Nucleus accumbens (tissue), 56 donors: ENCODE measurements at regions not wholly inside any gene's neighbourhood (a gene's known extent, or its start where the extent isn't known, plus 50 kb on each side); places are given as distances from the start of the nearest gene placed in this dataset.

ENCODE experiments used
- DNase-seq, 56 donors: peaks; one replicate each; lab custom pipeline; 2025; lab: John Stamatoyannopoulos, UW

DNA sequence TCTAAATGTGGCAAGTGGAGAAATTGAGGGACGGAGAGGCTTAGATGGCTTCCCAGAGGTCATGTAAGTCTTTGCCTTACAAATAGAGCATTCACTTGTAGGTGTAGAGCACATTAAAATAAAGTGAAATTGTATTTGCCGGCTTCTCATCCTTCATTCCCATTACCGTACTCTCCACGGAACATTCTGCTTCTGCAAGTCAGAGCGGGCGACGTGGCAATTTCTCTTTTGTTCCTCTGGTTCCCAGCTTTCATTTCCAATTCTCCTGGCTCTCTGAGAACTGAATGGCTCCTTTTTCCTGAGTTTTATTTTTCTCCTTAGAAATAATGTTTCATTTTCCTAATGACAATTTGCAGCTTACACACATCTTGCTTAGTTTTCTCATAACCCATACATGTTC is 51.3 kb upstream of the PFKP start:
- no peak for DNase-seq

DNA sequence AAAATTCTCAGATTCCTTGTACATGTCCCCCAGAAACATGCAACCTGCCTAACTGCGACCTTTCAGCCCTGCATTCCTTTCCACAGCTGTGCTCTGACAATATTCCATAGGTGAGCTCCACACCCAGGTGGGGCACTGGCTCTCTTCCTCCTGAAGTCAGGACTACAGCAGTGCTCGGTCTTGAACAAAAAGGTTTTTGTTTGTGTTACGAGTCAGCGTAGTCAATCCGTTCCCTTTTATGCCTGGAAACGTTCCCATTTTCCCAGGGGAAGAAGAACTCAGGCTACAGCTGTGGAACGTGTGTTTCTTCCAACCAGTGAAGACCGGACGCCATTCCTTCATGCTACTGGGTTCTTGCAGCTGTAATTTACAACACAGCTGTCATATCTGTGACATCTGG is 52.4 kb upstream of the PFKP start:
- no peak for DNase-seq

DNA sequence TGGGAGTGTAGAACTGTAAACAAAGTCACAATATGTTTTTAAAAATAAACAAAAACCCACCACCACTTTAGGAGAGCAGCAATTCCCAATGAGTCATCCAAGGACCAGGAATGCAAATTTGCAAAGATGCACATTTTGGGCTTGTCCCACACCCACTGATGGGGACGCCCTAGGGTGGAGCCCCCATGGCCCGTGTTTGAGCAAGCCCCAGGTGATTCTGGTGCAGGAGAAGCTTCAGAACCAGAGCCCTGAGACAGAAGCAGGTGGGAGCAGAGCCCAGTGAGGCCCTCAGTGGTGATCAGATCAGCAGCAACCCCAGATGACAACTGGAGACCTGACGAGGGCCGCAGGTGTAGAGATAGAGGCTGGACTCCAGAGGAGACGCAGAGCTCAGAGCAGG is 55.1 kb upstream of the PFKP start:
- DNase-seq = no peak

DNA sequence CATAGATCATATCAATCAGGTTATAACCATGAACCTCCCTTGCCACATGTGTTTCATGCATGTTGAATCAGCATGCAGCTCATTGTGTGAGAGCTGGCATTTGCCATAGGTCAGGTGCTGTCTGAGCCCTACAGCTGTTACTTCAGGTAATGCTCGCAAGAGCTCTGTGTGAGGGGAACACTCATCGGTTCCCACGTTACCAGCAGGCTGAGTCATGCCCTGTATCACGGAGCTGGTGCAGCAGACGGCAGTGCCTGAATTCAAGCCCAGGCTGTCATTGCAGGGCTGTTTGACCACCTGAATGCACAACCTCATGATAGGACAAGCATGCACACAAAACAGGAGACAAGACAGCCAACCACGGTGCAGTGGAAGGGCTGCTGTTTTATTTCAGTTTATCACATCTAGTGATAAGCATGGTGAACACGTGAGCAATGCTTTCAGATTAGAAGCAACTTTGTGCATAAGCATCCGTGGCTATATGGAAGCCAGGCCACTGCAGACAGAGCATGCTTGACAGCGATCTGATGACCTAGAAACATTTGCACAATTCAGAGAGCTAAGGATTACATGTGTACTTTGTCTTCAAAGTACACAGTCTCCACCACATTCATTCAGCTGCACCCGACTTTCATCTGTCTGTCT is 56.4 kb upstream of the PFKP start:
- DNase-seq = peak in 18 of 56 donors; percentile 2 to 56 (median 24)

DNA sequence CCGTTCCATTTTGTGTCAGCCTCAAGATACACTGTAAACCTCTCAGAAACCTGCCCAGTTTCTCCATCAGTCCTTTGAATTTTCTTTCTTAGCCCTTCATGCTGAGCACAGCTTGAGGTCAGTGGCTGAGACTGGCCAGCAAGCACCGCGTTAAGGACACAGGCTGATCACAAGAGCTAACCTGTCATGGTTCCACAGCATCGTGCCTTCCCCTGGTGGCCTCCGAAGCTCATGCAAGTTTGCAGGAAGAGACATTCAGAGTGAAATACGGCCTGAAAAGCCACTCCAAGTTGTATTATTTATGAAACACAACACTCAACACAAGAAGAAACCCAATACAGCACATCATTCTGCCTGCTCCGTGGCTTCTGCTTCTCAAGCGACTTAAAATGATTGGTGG is 57.0 kb upstream of the PFKP start:
- DNase-seq = no peak

DNA sequence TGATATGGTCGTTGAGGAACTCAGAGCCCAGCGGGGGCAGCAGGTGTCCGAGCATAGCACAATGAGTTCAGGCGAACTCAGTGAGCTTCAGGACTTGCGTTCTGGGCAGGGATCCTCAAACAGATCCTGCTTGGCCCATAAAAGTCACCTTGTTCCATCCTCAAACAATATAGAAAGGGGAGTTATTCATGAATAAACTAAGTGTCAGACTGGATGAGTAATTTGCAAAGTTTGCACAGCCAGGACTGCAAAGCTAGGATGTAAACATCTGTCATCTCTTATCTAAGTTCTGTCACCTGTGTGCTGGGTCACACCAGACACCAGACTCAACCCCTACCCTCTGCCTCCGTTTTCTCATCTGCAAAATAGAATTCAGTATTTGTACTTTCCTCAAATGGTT is 58.0 kb upstream of the PFKP start:
- no peak for DNase-seq

DNA sequence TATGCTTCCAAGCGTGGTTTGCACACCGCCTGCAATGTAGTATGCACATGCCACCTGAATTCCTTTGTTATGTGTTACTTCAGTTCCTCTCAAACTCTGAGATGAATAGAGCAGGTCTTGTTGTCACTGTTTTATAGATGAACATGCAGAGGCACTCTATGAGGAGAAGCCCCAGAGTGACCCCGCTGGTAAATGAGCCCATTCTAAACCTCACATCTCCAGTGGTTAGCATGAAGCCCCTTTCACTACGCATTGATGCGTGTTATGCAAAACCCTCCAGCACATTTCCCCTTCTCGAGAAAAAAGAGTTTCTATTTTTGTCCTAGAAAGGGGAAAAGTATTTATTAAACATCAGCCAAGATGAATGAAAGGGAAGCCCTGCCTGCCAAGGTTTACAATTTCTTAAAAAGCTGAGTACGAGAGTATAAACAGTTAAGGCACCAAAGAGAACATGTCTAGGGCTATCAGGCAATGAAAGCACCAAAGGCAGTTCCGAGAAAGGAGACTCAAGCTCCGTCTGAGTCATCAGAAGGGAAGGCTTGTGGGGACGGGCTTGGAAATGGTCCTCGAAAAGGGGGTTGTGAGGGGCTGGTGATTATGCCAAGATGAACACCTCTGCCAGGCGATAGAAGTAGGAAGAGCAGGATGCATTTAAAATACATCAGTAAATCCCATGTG is 58.7 kb upstream of the PFKP start:
- DNase-seq = no peak

DNA sequence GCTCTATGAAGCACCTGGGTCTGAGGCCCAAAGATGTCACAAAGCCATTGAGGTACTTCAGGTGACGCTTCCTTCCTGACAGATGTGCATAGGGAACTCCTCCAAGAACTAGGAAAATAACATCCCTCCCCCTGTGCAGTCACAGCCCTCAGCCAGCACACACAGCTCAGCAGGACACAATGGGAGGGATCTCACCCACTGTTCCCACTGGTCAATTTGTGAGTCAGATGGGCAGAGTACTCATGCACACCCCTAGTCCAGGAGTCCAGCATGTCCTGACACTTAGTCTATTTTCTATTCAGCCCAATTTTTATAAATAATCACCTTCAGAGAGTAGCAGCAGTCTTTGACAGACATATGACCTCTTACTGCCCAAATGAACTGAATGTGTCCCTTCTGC is 60.7 kb upstream of the PFKP start:
- DNase-seq = no peak

DNA sequence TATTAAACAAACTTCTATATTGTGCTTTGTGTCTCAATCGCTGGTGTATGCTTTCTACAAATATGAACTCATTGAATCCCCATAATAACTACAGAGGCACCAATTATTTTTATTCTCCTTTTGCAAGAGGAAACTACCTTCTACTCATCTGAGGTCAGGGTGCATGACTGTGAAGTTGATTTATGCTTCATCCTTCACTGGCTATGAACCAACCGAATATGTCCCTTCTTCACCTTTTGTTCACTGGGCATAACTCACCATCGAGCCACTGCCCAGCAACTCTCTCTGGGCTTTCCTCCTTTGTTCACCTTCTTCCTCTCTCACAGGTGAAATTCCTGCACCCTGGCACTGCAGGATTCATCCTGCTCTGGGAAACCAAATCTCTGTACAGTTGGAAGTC is 61.3 kb upstream of the PFKP start:
- DNase-seq = no peak

DNA sequence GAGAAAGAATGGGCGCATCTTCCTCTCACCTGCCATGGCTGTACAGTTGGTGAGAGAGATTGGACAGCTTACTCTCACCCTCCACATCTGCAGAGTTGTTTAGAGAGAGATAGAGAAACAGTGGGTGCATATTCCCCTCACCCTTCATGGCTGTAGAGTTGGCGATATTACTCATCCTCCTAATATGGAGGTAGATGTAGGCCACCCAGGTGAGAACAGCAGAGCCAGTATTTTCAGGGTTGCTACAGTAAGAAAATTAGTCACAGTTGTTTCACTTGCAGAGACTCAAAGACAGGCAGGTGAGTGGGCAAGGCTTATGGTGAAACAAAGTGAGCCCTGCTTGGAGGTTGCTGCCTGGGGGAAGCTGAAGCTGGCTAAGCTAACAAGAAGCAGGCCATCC is 65.0 kb upstream of the PFKP start:
- DNase-seq = no peak

DNA sequence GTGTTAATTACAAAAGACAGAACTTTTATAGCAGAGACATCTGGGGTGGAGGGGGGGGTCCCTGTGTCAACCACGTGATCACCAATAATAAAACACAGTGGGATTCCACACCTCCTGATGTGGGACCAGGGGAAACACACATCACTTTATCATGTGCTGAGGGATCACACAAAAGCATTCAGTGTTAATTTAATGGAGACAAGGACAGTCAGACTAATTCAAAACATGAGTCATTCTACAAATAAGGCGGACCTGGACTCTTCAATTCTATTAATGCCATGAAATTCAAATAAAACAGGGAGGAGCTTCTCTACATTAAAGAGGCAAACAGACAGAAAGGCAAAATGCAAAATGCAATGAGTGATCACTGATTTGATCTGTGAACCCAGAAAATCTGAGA is 67.3 kb upstream of the PFKP start:
- no peak for DNase-seq

DNA sequence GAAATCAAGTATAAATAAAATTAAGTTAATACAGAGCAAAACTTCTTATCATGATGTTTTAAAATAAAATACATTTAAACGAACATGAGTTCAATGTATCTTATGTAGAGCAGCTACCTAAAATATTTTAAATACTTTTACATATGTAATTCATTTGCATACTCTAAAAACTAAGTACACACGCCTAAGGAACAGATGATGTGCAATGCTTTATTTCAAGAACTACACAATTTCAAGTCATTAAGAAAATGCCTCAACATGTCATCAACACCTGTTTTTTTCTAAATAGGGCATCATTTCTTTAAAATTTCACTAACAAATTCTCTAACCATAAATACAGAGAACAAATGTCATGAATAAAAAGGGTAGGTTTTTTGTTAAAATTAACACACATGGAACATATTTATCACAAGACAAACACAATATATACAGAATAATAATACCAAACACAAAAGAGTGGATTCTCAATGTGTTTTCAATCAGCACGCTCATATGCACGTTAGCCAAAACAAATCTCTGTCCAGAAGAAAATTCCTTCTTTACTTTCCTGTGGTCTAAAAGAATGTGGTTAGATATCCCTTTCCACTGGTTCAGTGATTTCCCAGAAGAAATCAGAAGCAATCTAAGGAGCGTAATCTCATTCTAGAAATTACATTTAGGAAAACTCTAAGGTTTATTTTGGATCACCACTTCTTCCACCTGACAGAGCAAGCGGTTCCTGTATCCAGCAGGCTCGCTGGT is 73.0 kb upstream of the PFKP start:
- DNase-seq = no peak

DNA sequence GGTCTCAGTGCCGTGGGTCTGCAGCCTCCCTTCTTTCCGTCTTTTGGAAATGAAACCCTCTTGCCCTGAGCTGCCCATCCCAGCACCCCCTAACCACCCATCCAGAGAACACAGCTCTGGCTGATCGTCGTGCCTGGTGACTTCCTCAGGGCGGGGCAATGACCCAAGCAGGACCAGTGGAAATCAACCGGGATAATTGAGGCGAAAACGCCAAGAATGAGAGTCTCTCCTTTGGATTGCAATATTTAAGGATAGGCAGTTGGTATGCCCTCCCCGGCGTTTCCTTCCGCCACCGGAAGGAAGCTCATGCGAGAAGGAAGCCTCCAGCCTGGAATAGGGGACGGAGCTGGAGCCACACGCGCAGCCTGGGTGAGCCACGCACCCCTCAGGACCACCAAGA is 73.7 kb upstream of the PFKP start:
- DNase-seq = no peak

DNA sequence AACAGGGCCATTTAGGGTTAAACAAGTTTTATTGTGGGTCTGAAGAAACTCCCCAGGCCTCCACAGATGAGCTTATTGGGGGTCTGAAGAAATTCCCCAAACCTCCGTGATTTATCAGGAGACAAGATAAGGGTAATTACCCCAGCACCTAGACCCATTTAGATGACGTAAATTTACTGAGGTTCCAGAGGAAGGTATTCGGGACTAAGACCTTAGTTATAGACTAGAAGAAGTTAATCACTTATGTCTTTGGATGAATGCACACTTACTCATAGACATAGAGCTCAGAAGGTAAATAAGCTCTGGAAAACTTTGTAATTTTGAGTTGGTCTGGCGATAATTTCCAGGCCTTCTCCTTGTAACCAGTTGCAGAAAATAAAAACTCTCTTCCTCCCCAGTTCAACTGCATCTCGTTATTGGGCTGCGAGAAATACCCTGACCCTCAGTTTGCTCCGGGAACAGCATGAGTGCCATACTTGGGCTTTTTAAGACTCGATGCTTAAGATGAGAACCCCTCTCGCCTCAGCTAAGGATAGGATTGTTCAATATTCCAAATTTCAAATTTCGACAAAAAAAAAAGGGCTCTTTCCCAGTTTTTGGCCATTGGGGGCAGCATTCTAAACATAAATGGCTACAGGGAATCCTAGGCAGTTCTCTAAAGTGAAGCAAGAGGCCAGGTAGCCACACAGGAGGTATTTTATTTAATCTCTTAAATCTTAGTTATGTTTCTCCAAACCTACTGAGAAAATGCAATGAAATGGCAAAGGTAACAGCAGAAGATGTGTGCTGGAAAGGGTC is 74.7 kb upstream of the PFKP start:
- no peak for DNase-seq

DNA sequence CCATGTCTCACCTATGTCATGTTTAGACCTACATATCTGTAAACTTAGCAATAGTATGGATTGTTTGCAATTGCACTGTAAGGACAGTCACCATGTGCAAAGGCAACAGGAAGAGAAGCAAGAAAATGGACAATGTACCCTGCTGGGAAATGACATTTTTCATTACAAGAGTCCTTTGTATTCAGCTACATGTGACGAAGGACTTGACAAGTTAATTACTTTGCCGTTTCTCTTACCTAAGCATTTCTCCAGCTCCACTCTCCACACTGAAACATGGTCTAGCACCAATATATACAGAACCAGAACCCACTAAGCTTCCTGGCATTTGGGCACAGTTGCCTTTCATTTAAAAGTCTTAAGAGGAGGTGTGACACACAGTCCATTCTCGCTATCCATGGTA is 76.6 kb upstream of the PFKP start:
- DNase-seq = no peak

DNA sequence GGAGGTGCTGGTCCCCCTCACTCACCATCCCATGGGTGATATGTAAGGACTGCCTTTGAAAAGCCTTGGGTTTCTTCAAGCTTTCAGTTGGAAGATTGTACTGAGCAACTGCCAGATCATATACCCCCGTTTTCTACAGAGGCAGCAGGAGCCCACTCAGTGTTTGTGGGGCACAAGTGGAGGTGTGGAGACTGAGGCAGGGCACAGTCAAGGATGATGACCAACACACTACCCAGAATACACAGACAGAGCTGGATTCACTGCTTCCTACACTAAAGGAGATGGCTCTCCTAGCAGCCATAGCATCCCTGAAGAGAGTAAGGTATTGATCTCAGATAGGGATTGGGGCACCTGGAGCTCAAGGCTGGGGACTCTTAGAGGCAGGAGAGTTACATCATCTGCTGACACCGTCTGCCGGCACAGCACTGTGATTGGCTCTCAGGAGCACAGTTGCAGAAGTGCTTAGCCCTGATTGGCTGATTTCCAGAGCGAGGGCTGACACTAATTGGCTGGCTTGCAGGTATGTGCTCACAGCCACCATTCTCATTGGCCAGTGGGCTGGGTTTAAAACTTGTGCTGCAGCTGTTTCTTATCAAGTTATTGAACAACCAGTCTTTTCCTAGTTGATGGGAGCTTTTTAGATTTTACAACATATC is 77.9 kb upstream of the PFKP start:
- DNase-seq = no peak

DNA sequence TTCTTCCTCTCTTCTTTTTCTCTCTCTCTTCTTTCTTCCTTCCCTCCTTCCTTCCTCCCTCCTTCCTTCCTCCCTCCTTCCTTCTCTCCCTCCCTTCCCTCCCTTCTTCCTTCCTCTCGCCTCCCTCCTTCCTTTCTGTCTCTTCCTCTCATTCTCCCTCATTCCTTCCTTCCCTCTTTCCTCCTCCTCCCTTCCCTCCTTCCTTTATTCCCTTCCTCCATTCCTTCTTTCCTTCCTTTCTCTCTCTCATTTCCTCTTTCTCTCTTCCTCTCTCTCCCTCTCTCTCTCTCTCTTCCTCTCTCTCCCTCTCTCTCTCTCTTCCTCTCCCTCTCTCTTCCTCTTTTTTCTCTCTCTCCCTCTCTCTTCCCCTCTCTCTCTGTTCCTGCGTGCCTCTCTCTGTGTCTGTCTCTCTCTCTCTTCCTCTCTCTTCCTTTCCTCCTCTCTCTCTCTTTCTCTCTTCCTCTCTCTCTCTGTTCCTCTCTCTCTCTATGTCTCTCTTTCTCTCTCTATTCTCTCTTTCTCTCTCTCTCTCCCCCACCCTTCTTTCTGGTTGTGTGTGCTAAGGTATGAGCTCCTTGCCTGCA is 80.1 kb upstream of the PFKP start:
- no peak for DNase-seq

DNA sequence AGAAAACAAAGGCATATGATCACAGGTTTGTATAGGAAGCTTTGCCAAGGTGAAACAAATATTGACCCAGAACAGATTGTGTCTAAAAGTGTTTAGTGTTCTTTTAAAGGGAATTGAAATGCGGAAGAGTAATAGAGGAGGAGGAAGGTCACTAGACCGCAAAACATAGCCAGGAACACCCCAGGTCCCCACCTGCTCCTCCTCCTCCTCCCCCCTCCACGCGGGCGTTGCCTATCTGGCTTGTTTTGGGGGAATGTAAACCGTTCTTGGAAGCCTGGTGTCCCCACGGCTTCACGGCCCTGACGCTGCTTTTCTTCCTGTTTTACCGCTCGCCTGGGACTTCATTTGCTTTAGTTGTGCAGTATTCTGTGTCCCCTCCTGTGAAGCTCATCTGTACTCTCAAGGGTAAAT is 81.0 kb upstream of the PFKP start:
- DNase-seq = no peak

DNA sequence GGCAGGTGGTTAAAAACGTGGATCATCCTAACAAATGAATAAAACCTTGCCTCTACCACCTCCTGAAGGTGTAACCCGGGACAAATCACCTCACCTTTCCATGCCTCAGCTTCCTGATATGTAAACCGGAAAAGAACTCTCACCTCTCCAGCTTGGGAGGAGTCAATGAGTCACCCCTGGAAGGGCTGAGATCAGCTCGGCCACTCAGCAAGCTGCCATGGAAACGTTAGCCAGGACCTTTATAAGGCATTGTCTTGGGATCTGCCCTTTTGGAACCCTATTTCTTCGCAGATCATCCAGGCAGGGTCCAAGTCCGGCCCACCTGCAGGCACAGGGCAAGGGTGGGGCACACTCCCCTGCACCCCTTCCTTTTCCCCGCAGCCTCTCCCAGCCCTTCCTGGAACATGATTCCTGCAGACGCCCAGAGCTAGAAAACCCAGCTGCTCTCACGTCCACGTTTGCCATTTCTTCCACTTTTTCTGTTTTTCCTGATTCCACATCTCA is 81.6 kb upstream of the PFKP start:
- no peak for DNase-seq

DNA sequence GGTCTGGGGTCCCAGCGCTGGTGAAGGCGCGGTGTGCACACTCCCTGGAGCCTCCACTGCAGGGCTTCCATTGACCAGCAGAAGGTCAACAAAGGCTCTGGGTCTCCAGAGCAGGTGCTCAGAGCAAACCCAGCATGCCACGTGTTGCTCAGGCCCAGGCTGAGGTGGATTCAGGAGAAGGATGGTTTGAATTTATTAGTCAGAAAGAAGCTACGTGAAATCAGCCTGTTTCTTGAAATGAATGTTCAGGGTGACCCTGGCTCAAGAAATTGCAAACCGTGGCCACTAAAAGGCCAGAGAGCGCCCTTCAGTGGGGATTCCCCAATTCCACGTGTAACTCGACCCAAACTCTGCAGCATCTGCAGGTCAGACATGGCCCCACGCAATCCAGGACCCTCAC is 82.7 kb upstream of the PFKP start:
- DNase-seq = no peak
